ENCODE measurements at regions not wholly inside any gene's neighbourhood (a gene's known extent, or its start where the extent isn't known, plus 50 kb on each side); places are given as distances from the start of the nearest gene placed in this dataset.

DNA sequence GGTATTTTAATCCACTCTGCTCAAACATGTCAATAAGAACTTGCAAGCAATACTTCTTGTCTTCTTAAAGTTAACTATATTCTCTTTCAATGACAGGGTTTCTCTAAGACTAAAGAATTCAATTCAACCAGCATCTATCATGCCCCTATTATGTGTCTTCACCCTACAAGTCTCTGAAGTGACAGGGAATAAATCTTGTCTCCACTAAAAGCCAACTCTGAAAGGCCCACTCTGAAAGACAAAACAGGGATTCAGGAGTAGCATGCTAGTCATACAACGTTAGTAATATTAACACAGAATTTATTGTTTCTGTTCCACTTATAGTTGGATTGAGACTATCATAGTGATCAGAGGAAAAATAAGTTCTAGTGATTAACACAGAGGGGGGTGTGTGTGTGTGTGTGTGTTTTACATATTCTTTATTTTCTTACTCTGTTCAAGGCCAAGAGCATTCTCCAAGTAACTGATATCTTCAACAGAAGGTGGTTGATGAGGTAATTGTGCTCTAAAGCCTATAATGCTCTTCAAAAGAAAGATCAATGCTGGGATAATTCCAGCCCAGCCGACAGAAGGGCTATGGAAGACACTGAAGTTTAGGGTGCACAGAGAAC, 122.4 kb upstream of the DCLK2 start:
- in situ Hi-C loops (cut with HindIII; ENCODE audit: low sequenced_read_pairs), result no loop called here
- TF ChIP-seq, protein P1, sequence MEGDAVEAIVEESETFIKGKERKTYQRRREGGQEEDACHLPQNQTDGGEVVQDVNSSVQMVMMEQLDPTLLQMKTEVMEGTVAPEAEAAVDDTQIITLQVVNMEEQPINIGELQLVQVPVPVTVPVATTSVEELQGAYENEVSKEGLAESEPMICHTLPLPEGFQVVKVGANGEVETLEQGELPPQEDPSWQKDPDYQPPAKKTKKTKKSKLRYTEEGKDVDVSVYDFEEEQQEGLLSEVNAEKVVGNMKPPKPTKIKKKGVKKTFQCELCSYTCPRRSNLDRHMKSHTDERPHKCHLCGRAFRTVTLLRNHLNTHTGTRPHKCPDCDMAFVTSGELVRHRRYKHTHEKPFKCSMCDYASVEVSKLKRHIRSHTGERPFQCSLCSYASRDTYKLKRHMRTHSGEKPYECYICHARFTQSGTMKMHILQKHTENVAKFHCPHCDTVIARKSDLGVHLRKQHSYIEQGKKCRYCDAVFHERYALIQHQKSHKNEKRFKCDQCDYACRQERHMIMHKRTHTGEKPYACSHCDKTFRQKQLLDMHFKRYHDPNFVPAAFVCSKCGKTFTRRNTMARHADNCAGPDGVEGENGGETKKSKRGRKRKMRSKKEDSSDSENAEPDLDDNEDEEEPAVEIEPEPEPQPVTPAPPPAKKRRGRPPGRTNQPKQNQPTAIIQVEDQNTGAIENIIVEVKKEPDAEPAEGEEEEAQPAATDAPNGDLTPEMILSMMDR (IDR thresholded peaks at IDR 0.05; ENCODE audit: low read depth, low read length), result no peak
- H3K4me3 ChIP-seq (ENCODE audit: low read depth, low read length), result no peak overlapping the region
- no peak for DNase-seq (ENCODE audit: low read depth, low spot score)

DNA sequence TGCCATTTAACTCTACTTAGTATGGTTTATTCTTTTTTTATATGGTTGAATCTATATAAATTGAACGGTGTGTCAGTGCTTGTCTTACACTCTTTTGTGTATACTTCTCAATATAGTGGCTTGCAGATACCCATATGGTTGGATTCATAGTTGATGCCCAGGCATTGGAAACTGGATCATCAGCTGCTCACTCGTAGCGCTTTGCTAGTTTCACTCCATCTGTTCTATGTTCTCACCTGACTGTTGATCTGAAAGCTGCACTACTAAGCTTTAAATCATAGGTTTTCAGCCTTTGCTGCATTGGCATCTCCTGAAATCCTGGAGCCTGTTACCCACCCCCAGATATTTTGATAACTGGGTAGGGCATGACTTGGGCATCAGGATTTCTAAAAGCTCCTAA, 121.6 kb upstream of the DCLK2 start:
- in situ Hi-C loops (cut with HindIII; ENCODE audit: low sequenced_read_pairs), result no loop called here
- no peak overlapping the region for H3K4me3 ChIP-seq (ENCODE audit: low read depth, low read length)
- TF ChIP-seq, protein P1 (IDR thresholded peaks at IDR 0.05; ENCODE audit: low read depth, low read length), result no peak
- DNase-seq (ENCODE audit: low read depth, low spot score), result no peak

DNA sequence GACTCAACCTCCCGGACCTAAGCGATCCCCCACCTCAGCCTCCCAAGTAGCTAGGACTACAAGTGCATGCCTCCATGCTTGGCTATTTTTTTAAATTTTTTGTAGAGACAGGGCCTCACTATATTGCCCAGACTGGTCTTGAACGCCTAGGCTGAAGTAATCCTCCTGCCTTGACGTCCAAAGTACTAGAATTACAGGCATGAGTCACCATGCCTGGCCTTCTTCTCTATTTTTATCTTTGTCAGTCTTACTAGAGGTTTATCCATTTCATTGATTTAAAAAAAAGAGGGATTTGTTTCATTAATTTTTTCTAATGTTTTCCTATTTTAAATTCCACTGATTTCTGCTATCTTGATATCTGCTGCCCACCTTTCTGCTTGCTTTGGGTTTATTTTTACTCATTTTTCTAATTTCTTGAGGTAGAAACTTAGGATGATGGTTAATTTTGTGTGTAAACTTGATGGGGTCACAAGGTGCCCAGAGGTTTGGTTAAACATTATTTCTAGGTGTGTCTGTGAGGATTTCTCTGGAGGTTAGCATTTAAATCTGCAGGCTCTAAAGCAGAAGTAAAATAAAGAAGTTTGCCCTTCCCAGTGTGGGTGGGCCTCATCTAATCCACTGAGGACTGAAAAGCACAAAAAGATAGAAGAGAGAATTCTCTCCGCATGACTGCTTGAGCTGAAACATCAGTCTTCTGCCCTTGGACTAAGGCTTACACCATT, 116.2 kb upstream of the DCLK2 start:
- DNase-seq (ENCODE audit: low read depth, low spot score), result peak; percentile 66
- TF ChIP-seq, protein P1 (IDR thresholded peaks at IDR 0.05; ENCODE audit: low read depth, low read length), result no peak
- no peak overlapping the region for H3K4me3 ChIP-seq (ENCODE audit: low read depth, low read length)
- in situ Hi-C loops (cut with HindIII; ENCODE audit: low sequenced_read_pairs), result no loop called here

DNA sequence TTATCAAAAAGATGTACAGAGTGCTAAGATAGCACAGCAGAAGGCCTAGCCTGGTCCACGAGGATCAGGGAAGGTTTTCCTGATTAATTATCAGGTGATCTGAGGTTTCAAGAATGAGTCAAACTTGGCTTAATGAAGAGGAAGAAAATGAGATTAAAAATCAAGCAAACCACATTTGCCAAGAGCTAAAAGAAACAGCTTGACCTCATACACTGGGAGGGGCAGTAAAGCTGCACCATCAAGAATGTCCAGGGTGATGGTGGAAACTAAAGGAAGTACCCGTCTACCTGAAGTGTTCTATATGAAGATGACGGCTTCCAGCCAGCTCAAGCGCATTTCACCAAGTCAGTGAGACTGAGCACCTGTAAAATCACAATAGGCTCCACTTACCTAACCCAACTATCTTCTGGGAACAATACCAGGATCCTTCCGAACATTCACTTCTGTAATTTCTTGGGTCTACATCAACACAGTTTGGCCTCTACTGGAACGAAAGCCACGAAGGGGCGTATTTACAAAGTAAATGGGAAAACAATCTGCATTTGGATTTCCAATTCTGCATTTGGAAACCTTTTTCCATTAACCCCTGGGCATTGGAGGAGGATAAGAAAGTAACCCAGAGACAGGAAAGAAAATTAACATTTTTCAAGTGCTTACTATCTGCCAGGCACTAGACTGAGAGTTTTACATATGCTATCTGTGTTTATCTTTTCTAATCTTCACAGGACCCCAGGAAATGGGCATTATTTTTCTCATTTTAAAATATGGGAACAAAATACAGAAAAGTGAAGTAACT, 114.0 kb upstream of the DCLK2 start:
- TF ChIP-seq, protein P1 (IDR thresholded peaks at IDR 0.05; ENCODE audit: low read depth, low read length), result no peak
- in situ Hi-C loops (cut with HindIII; ENCODE audit: low sequenced_read_pairs), result no loop called here
- H3K4me3 ChIP-seq (ENCODE audit: low read depth, low read length), result no peak overlapping the region
- DNase-seq (ENCODE audit: low read depth, low spot score), result no peak

DNA sequence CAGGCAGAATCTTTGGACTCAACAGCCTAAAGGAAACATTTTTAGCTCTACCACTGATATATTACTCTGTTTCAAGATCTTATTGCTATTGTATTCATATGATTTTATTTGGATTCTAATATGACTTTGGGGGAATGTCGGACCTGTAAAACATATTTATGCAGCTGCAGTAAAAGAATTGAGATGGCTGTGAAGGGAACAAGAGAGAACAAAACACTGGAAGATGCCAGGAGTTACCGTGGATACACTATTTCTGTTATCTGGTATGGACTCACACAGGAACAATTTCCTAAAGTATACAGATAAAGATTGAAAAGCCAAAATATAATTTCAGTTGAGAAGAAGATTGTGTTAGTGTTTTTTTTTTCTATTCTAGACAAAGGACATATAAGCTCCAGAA, 113.0 kb upstream of the DCLK2 start:
- no peak overlapping the region for H3K4me3 ChIP-seq (ENCODE audit: low read depth, low read length)
- TF ChIP-seq, protein P1 (IDR thresholded peaks at IDR 0.05; ENCODE audit: low read depth, low read length), result no peak
- no peak for DNase-seq (ENCODE audit: low read depth, low spot score)
- in situ Hi-C loops (cut with HindIII; ENCODE audit: low sequenced_read_pairs), result no loop called here

DNA sequence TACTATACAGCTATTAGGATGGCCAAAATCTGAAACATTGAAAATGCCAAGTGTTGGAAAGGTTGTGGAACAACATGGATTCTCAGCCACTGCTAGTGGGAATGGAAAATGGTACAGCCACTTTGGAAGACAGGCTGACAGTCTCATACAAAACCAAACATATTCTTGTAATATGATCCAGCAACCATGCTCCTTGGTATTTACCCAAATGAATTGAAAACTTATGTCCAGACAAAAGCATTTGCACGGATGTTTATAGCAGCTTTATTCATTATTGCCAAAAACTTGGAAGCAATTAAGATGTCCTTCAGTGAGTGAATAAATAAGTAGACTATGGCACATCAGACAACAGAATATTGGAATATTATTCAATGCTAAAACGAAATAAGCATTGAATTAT, 105.8 kb upstream of the DCLK2 start:
- no peak overlapping the region for H3K4me3 ChIP-seq (ENCODE audit: low read depth, low read length)
- in situ Hi-C loops (cut with HindIII; ENCODE audit: low sequenced_read_pairs), result no loop called here
- TF ChIP-seq, protein P1 (IDR thresholded peaks at IDR 0.05; ENCODE audit: low read depth, low read length), result no peak
- DNase-seq (ENCODE audit: low read depth, low spot score), result no peak

Measured in astrocyte of the spinal cord (primary cell).